CD4-positive, alpha-beta memory T cell (primary cell): ENCODE measurements at regions not wholly inside any gene's neighbourhood (a gene's known extent, or its start where the extent isn't known, plus 50 kb on each side); places are given as distances from the start of the nearest gene placed in this dataset.

Experiments
- CTCF ChIA-PET: fragments of 350-600 bp; sonication (Branson Sonifier 250); formaldehyde crosslinking; loops from one replicate; lab custom pipeline; 2021; ENCODE audit warnings: inconsistent platforms; ENCODE audit not compliant: partially characterized antibody; lab: Charles Lee
- POLR2A ChIA-PET: fragments of 350-600 bp; sonication (Branson Sonifier 250); formaldehyde crosslinking; loops from one replicate; lab custom pipeline; 2021; ENCODE audit not compliant: partially characterized antibody; lab: Charles Lee
- DNase-seq, 5 donors: peaks; one replicate each; pipeline versions ENCODE4 v3.0.0 to v3.0.0-alpha.2; 2020 to 2022; ENCODE audit warnings: mixed read lengths in 1 of 5
- H3K27ac ChIP-seq: one replicate; pipeline ENCODE4 v1.7.0; 2013; ENCODE audit warnings: low read depth, low read length
- H3K27me3 ChIP-seq: 2 replicates; pipeline ENCODE4 v1.7.0; 2013; ENCODE audit warnings: mild to moderate bottlenecking, low read length, moderate library complexity; ENCODE audit not compliant: insufficient read depth
- H3K36me3 ChIP-seq: 2 replicates; pipeline ENCODE4 v1.7.0; 2013; ENCODE audit warnings: mild to moderate bottlenecking, low read length, moderate library complexity; ENCODE audit not compliant: insufficient read depth
- H3K4me1 ChIP-seq: 2 replicates; pipeline ENCODE4 v1.7.0; 2013; ENCODE audit warnings: mild to moderate bottlenecking, low read length, moderate library complexity; ENCODE audit not compliant: insufficient read depth
- H3K4me3 ChIP-seq, 2 donors: one replicate each; pipeline ENCODE4 v1.7.0; 2013; ENCODE audit warnings: low read length in 2 of 2, mild to moderate bottlenecking in 1 of 2
- H3K9me3 ChIP-seq, 2 donors: one replicate each; pipeline ENCODE4 v1.7.0; 2013; ENCODE audit warnings: low read length in 2 of 2, control low read depth in 1 of 2; ENCODE audit not compliant: control insufficient read depth in 1 of 2
- H3K27ac Mint-ChIP-seq, 7 donors: one replicate each; pipeline ENCODE4 v1.8.0; 2020 to 2021; ENCODE audit warnings: mixed read lengths in 7 of 7, mild to moderate bottlenecking in 6 of 7, inconsistent platforms in 3 of 7, moderate library complexity in 3 of 7
- H3K27me3 Mint-ChIP-seq, 2 donors: one replicate each; pipeline ENCODE4 v1.8.0; 2020 to 2021; ENCODE audit warnings: mixed read lengths in 2 of 2
- H3K36me3 Mint-ChIP-seq, 2 donors: one replicate each; pipeline ENCODE4 v1.8.0; 2020 to 2021; ENCODE audit warnings: mixed read lengths in 2 of 2, inconsistent platforms in 1 of 2, mild to moderate bottlenecking in 1 of 2
- H3K4me1 Mint-ChIP-seq, 4 donors: one replicate each; pipeline ENCODE4 v1.8.0; 2020 to 2021; ENCODE audit warnings: mixed read lengths in 4 of 4, mild to moderate bottlenecking in 1 of 4
- H3K4me3 Mint-ChIP-seq, 8 donors: one replicate each; pipeline ENCODE4 v1.8.0; 2020 to 2021; ENCODE audit warnings: mixed read lengths in 8 of 8, mild to moderate bottlenecking in 7 of 8, moderate library complexity in 6 of 8, inconsistent platforms in 3 of 8
- H3K9me3 Mint-ChIP-seq, 8 donors: one replicate each; pipeline ENCODE4 v1.8.0; 2020 to 2021; ENCODE audit warnings: mixed read lengths in 8 of 8, mild to moderate bottlenecking in 5 of 8, inconsistent platforms in 3 of 8, moderate library complexity in 1 of 8
- intact Hi-C: fragments of 100-400 bp; cut with micrococcal nuclease; formaldehyde crosslinking; loops from one replicate; pipeline ENCODE4 v1.15.1; 2023

DNA sequence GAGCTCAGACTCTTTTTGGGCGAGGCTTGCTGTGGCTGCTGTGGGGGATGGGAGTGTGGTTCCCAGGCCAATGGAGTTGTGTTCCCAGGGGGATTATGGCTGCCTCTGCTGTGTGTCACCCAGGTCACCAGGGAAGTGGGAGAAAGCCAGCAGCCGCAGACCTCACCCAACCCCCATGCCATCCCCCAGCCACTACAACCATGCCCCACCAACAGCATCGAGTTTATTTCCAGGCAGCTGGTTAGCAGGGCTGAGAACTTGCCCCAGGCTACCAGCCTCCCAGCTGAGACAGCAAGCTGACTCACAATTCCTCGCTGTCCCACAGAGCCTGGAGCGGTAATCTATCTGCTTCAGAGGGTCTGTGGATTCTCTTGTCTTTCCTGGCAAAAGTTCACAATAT lies 331.7 kb downstream of the FRK start:
- Histone ChIP-seq H3K27me3 (no peaks in the 10 kb centered on the region), H3K4me3 (no peak overlapping the region), H3K27ac (no peak overlapping the region), H3K9me3 (no peaks in the 10 kb centered on the region), H3K4me1 (no peaks in the 10 kb centered on the region), H3K36me3 (no peaks in the 10 kb centered on the region)
- CTCF ChIA-PET: no interaction called here
- H3K27me3 Mint-ChIP-seq: no peaks in the 10 kb centered on the region
- no peak for DNase-seq
- H3K4me1 Mint-ChIP-seq: no peaks in the 10 kb centered on the region
- no peaks in the 10 kb centered on the region for H3K36me3 Mint-ChIP-seq
- POLR2A ChIA-PET: no interaction called here
- intact Hi-C loops: no loop called here
- H3K4me3 Mint-ChIP-seq: no peak overlapping the region
- H3K27ac Mint-ChIP-seq: no peak overlapping the region
- peaks cover 0 to 9% (median 4%) of the 10 kb centered on the region in 8 donors for H3K9me3 Mint-ChIP-seq

DNA sequence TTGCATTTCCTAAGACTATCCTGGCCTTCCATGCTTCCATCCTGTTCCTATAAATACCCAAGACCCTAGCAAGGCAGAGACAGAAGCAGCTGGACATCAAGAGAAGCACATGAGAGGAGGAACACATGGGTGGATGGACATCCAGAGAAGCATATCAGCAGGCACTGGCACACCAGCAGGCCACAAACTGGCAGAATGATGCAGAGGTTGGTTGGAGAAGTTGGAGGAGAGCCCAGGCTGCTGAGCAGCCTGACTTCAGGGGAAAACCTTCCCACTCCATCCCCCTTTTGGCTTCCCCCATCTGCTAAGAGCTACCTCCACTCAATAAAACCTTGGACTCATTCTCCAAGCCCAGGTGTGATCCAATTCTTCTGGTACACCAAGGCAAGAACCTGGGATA lies 332.5 kb downstream of the FRK start:
- POLR2A ChIA-PET: no interaction called here
- no peak overlapping the region for H3K4me3 ChIP-seq
- no peaks in the 10 kb centered on the region for H3K4me1 Mint-ChIP-seq

DNA sequence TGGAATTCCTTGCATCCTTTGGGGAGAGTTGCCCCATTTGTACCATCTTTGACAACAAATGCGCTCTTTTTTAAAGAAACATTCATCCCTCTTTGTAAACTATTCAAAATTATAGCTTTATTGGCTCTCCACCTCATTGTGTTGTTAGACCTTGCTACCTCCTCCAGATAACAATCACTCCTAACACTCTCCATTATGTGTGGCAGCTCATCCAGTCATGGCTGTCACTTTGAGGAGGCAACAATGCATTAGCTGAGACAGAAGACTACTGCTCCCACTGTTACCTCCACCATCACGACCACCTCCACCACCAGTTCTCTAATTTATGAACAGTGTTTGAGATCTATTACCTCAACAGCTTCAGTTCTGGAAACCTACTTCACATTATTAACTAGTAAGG lies 339.1 kb downstream of the FRK start:
- DNase-seq: no peak
- Histone ChIP-seq H3K36me3 (no peaks in the 10 kb centered on the region), H3K9me3 (no peaks in the 10 kb centered on the region), H3K4me1 (no peaks in the 10 kb centered on the region), H3K27ac (no peak overlapping the region), H3K4me3 (no peak overlapping the region), H3K27me3 (no peaks in the 10 kb centered on the region)
- Mint-ChIP-seq H3K27me3 (no peaks in the 10 kb centered on the region), H3K4me1 (no peaks in the 10 kb centered on the region), H3K36me3 (no peaks in the 10 kb centered on the region), H3K4me3 (no peak overlapping the region), H3K9me3 (peaks cover 0 to 4% (median 0%) of the 10 kb centered on the region in 8 donors), H3K27ac (no peak overlapping the region)
- ChIA-PET CTCF (no interaction called here), POLR2A (no interaction called here)
- intact Hi-C loops: no loop called here

More for the DNA sequence above, 332.5 kb downstream of the FRK start:
- Histone ChIP-seq H3K4me1 (no peaks in the 10 kb centered on the region), H3K27ac (no peak overlapping the region), H3K36me3 (no peaks in the 10 kb centered on the region), H3K27me3 (no peaks in the 10 kb centered on the region), H3K9me3 (no peaks in the 10 kb centered on the region)
- H3K4me3 Mint-ChIP-seq: no peak overlapping the region
- H3K36me3 Mint-ChIP-seq: no peaks in the 10 kb centered on the region
- CTCF ChIA-PET: no interaction called here
- H3K27me3 Mint-ChIP-seq: no peaks in the 10 kb centered on the region
- intact Hi-C loops: no loop called here
- no peak overlapping the region for H3K27ac Mint-ChIP-seq
- DNase-seq: peak in 1 of 5 donors; percentile 31
- peaks cover 0 to 9% (median 4%) of the 10 kb centered on the region in 8 donors for H3K9me3 Mint-ChIP-seq

DNA sequence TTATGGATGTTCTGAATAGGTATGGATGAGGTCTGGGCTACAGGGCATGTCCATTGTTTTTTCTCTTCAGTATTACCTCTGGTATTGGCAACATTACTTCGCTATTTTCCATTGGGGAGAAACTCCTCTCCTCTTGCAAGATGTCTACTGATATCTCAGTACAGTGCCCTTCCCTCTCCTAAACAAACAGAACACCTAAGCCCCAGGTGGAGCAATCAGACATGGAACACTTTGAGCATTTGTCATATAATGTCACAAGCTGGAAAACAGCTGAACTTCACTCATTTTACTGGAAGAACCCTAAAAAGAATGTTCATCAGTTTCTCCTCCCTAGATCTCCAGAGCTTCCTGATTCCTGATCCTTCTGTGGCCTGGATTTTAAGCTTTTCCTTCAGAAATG lies 339.8 kb downstream of the FRK start:
- no peak for DNase-seq
- ChIA-PET POLR2A (no interaction called here), CTCF (no interaction called here)
- H3K36me3 ChIP-seq: no peaks in the 10 kb centered on the region
- Mint-ChIP-seq H3K27me3 (no peaks in the 10 kb centered on the region), H3K4me3 (no peak overlapping the region), H3K27ac (no peak overlapping the region), H3K36me3 (no peaks in the 10 kb centered on the region), H3K4me1 (no peaks in the 10 kb centered on the region), H3K9me3 (peaks cover 0 to 2% (median 0%) of the 10 kb centered on the region in 8 donors)
- no peak overlapping the region for H3K27ac ChIP-seq
- H3K4me1 ChIP-seq: no peaks in the 10 kb centered on the region
- no peaks in the 10 kb centered on the region for H3K27me3 ChIP-seq
- intact Hi-C loops: no loop called here
- no peak overlapping the region for H3K4me3 ChIP-seq
- H3K9me3 ChIP-seq: no peaks in the 10 kb centered on the region

DNA sequence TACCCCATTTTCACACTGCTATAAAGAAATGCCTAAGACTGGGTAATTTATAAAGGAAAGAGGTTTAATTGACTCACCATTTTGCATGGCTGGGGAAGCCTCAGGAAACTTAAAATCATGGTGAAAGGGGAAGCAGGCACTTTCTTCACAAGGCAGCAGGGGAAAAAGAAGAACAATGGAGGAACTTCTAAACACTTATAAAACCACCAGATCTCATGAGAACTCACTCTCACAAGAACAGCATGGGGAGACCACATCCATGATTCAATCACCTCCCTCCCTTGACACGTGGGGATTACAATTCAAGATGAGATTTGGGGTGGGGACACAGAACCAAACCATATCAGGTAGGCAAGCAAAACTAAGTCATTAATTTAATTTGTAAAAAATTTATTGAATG lies 343.2 kb downstream of the FRK start:
- H3K4me1 Mint-ChIP-seq: no peaks in the 10 kb centered on the region
- no peak overlapping the region for H3K4me3 ChIP-seq
- ChIA-PET CTCF (no interaction called here), POLR2A (no interaction called here)
- no peaks in the 10 kb centered on the region for H3K36me3 Mint-ChIP-seq
- no peaks in the 10 kb centered on the region for H3K27me3 ChIP-seq
- H3K27ac ChIP-seq: no peak overlapping the region
- no peaks in the 10 kb centered on the region for H3K4me1 ChIP-seq
- H3K9me3 Mint-ChIP-seq: peaks cover 0 to 4% (median 0%) of the 10 kb centered on the region in 8 donors
- H3K27ac Mint-ChIP-seq: no peak overlapping the region
- no peak for DNase-seq
- no peaks in the 10 kb centered on the region for H3K27me3 Mint-ChIP-seq
- H3K9me3 ChIP-seq: no peaks in the 10 kb centered on the region
- no peaks in the 10 kb centered on the region for H3K36me3 ChIP-seq
- intact Hi-C loops: no loop called here
- H3K4me3 Mint-ChIP-seq: no peak overlapping the region

DNA sequence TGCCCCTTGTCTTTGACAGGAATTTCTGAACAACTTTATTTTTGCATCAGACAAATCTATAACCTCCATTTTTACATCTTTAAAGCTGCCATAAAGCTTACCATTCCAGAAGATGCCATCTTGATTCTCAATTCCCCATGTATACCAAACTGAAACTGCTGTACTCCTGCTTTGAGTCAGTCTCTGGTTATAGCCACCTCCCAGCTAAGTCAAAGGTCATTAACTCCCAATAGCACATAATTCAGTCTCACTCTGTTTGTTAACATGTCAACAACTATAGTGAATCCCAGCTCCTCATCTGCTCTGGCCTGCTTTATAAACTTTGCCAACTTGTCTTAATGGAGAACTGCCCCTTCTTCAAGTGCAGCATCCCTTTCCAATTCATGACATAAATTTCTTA lies 343.6 kb downstream of the FRK start:
- peaks cover 0 to 4% (median 0%) of the 10 kb centered on the region in 8 donors for H3K9me3 Mint-ChIP-seq
- H3K4me3 Mint-ChIP-seq: no peak overlapping the region
- no peaks in the 10 kb centered on the region for H3K4me1 ChIP-seq
- no peaks in the 10 kb centered on the region for H3K9me3 ChIP-seq
- no peaks in the 10 kb centered on the region for H3K27me3 Mint-ChIP-seq
- H3K4me3 ChIP-seq: no peak overlapping the region
- no peak overlapping the region for H3K27ac ChIP-seq
- H3K36me3 ChIP-seq: no peaks in the 10 kb centered on the region
- no peaks in the 10 kb centered on the region for H3K36me3 Mint-ChIP-seq
- DNase-seq: no peak
- no peaks in the 10 kb centered on the region for H3K27me3 ChIP-seq
- ChIA-PET CTCF (no interaction called here), POLR2A (no interaction called here)
- intact Hi-C loops: no loop called here
- H3K4me1 Mint-ChIP-seq: no peaks in the 10 kb centered on the region
- no peak overlapping the region for H3K27ac Mint-ChIP-seq

DNA sequence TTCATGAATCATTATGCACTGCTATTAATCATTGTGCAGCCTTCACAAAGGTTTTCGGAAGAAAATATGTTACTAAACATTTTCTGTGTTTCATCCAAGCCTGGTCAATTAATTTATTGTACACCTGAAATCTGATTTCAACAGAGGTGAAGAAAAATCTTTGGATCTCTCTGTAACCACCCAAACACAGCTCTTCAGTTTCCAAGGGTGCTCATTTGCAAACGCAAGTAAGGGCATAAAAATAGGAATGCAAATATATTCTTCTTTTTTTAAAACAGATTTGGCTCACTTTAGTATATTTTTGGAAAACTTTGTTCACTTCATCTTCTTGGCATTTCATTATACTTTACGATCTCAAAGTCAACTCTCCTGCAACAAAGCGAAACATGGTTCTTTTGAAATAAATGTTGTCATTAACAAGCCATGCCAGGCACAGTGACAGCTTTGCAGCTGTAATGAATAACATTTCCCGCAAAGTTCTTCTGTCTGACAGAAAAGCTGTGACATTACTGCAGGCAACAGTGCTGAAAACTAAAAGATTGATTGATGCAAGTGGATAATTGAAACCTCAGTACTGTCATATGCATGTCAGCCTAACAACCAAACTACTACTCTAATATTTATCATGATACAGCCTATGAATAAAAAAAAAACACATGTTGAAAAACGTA lies 348.3 kb downstream of the FRK start:
- CTCF ChIA-PET: no interaction called here

More for the DNA sequence above, 348.3 kb downstream of the FRK start:
- POLR2A ChIA-PET: no interaction called here
- Mint-ChIP-seq H3K27me3 (no peaks in the 10 kb centered on the region), H3K4me1 (no peaks in the 10 kb centered on the region), H3K27ac (no peak overlapping the region), H3K4me3 (no peak overlapping the region), H3K9me3 (peaks cover 0 to 4% (median 0%) of the 10 kb centered on the region in 8 donors), H3K36me3 (no peaks in the 10 kb centered on the region)
- Histone ChIP-seq H3K36me3 (no peaks in the 10 kb centered on the region), H3K27me3 (no peaks in the 10 kb centered on the region), H3K4me3 (no peak overlapping the region), H3K4me1 (no peaks in the 10 kb centered on the region), H3K27ac (no peak overlapping the region), H3K9me3 (no peaks in the 10 kb centered on the region)
- intact Hi-C loops: no loop called here
- no peak for DNase-seq
